ENCODE measurements at regions not wholly inside any gene's neighbourhood (a gene's known extent, or its start where the extent isn't known, plus 50 kb on each side); places are given as distances from the start of the nearest gene placed in this dataset.

GRCh38 chr4:132593717-132594400 lies 555.2 kb upstream of the PCDH10 start:
- TF ChIP-seq POLR2AphosphoS5 (IDR thresholded peaks at IDR 0.05): no peak
- no peak for TF ChIP-seq CTCF (IDR thresholded peaks at IDR 0.05)
- no peak for TF ChIP-seq POLR2A (IDR thresholded peaks at IDR 0.05)
